ENCODE measurements at regions not wholly inside any gene's neighbourhood (a gene's known extent, or its start where the extent isn't known, plus 50 kb on each side); places are given as distances from the start of the nearest gene placed in this dataset.

GRCh38 chr7:66864294-66864693 lies 56.7 kb upstream of the TMEM248 start:
- H3K4me1 Mint-ChIP-seq: peaks cover 17% of the 10 kb centered on the region
- no peak overlapping the region for H3K27ac Mint-ChIP-seq
- no peak for DNase-seq
- no peaks in the 10 kb centered on the region for H3K9me3 Mint-ChIP-seq
- peaks cover 12% of the 10 kb centered on the region for H3K36me3 Mint-ChIP-seq
- no peak overlapping the region for H3K4me3 Mint-ChIP-seq
- H3K27me3 Mint-ChIP-seq: no peaks in the 10 kb centered on the region

- H3K27me3 Mint-ChIP-seq: no peaks in the 10 kb centered on the region
These were observed 55.6 kb upstream of the TMEM248 start for GRCh38 chr7:66865290-66865864.

GRCh38 chr7:66867198-66867790 lies 53.7 kb upstream of the TMEM248 start:
- H3K27ac Mint-ChIP-seq: no peak overlapping the region
- H3K27me3 Mint-ChIP-seq: no peaks in the 10 kb centered on the region
- H3K4me3 Mint-ChIP-seq: no peak overlapping the region
- no peak for DNase-seq
- H3K36me3 Mint-ChIP-seq: peaks cover 9% of the 10 kb centered on the region
- no peaks in the 10 kb centered on the region for H3K9me3 Mint-ChIP-seq
- H3K4me1 Mint-ChIP-seq: peaks cover 12% of the 10 kb centered on the region

More at GRCh38 chr7:66865290-66865864, 55.6 kb upstream of the TMEM248 start:
- Mint-ChIP-seq H3K27ac (no peak overlapping the region), H3K4me3 (no peak overlapping the region), H3K4me1 (peaks cover 14% of the 10 kb centered on the region), H3K9me3 (no peaks in the 10 kb centered on the region), H3K36me3 (peaks cover 10% of the 10 kb centered on the region)
- no peak for DNase-seq

- DNase-seq: peak; percentile 6
- H3K4me1 Mint-ChIP-seq: peaks cover 12% of the 10 kb centered on the region
- no peak overlapping the region for H3K27ac Mint-ChIP-seq
- no peaks in the 10 kb centered on the region for H3K9me3 Mint-ChIP-seq
- H3K27me3 Mint-ChIP-seq: no peaks in the 10 kb centered on the region
- H3K4me3 Mint-ChIP-seq: no peak overlapping the region
- peaks cover 6% of the 10 kb centered on the region for H3K36me3 Mint-ChIP-seq
These were observed 51.2 kb upstream of the TMEM248 start for GRCh38 chr7:66869660-66870450.

- no peak overlapping the region for H3K27ac Mint-ChIP-seq
- peaks cover 6% of the 10 kb centered on the region for H3K36me3 Mint-ChIP-seq
- H3K27me3 Mint-ChIP-seq: no peaks in the 10 kb centered on the region
- no peak overlapping the region for H3K4me3 Mint-ChIP-seq
- no peaks in the 10 kb centered on the region for H3K9me3 Mint-ChIP-seq
- no peak for DNase-seq
- H3K4me1 Mint-ChIP-seq: peaks cover 8% of the 10 kb centered on the region
These were observed 49.9 kb upstream of the TMEM248 start for GRCh38 chr7:66871076-66871475.

Measured in activated naive CD8-positive, alpha-beta T cell treated with anti-CD3 and anti-CD28 coated beads for 36 hours (primary cell).